Effector memory CD4-positive, alpha-beta T cell (primary cell): ENCODE measurements at regions not wholly inside any gene's neighbourhood (a gene's known extent, or its start where the extent isn't known, plus 50 kb on each side); places are given as distances from the start of the nearest gene placed in this dataset.
"Not testable (repeated sequence)": the region's sequence is repeated elsewhere in the genome, so short reads cannot be mapped to it uniquely, and the experiment has no call there.

ENCODE experiments used
- DNase-seq, 3 donors: peaks; one replicate each; pipeline ENCODE4 v3.0.0-alpha.2; 2020
- H3K27ac ChIP-seq: 2 replicates; pipeline ENCODE4 v1.7.0; 2013; ENCODE audit warnings: mild to moderate bottlenecking, low read length, moderate library complexity; ENCODE audit not compliant: insufficient read depth, poor library complexity, severe bottlenecking
- H3K27me3 ChIP-seq: replicated peaks from 2 replicates; pipeline ENCODE4 v1.7.0; 2013; ENCODE audit warnings: mild to moderate bottlenecking, low read length; ENCODE audit not compliant: insufficient read depth, control insufficient read depth, poor library complexity, severe bottlenecking
- H3K36me3 ChIP-seq: 2 replicates; pipeline ENCODE4 v1.7.0; 2013; ENCODE audit warnings: mild to moderate bottlenecking, low read length, moderate library complexity; ENCODE audit not compliant: control insufficient read depth, insufficient read depth
- H3K4me1 ChIP-seq: 2 replicates; pipeline ENCODE4 v1.7.0; 2013; ENCODE audit warnings: low read length, mild to moderate bottlenecking; ENCODE audit not compliant: control insufficient read depth, insufficient read depth, poor library complexity, severe bottlenecking
- H3K4me3 ChIP-seq: 2 replicates; pipeline ENCODE4 v1.7.0; 2013; ENCODE audit warnings: low read length, low read depth, mild to moderate bottlenecking; ENCODE audit not compliant: insufficient read depth, poor library complexity, severe bottlenecking
- H3K9me3 ChIP-seq: 2 replicates; pipeline ENCODE4 v1.7.0; 2013; ENCODE audit warnings: mild to moderate bottlenecking, low read length, moderate library complexity; ENCODE audit not compliant: control insufficient read depth

- H3K27ac ChIP-seq, H3K4me1 ChIP-seq, H3K36me3 ChIP-seq, H3K27me3 ChIP-seq, DNase-seq, H3K4me3 ChIP-seq, H3K9me3 ChIP-seq: not testable (repeated sequence)
Observed at GRCh38 chr4:118442115-118442837, 89.5 kb upstream of the PRSS12 start.

GRCh38 chr4:118447397-118447796 is 94.6 kb upstream of the PRSS12 start:
- H3K27me3 ChIP-seq, DNase-seq, H3K9me3 ChIP-seq, H3K4me3 ChIP-seq, H3K36me3 ChIP-seq, H3K27ac ChIP-seq, H3K4me1 ChIP-seq: not testable (repeated sequence)

DNA sequence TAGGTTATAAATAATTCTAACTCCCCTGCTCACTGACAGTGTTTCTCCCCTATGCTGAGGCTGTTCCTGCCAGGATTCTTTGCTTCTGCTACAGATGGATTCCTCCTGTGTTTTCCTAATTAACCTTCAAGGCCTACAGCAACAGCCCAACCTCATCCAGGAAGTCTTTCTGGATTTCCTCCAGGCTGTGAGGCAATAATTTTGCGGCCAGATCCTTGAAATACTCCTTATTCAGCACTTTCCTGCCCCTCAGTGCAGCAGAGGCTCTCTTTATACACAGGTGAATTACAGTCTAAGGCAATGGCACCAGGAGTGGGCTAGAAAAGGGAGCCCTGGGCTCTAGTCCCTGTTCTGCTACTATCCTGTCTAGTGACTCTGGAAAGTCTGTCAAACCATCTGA is 102.1 kb upstream of the PRSS12 start:
- not testable (repeated sequence) for H3K4me3 ChIP-seq, H3K27me3 ChIP-seq, H3K9me3 ChIP-seq, H3K27ac ChIP-seq, H3K36me3 ChIP-seq, H3K4me1 ChIP-seq, DNase-seq

GRCh38 chr4:118461435-118461834 is 108.6 kb upstream of the PRSS12 start:
- not testable (repeated sequence) for H3K4me3 ChIP-seq, H3K27me3 ChIP-seq, H3K27ac ChIP-seq, H3K36me3 ChIP-seq, H3K9me3 ChIP-seq, H3K4me1 ChIP-seq, DNase-seq

DNA sequence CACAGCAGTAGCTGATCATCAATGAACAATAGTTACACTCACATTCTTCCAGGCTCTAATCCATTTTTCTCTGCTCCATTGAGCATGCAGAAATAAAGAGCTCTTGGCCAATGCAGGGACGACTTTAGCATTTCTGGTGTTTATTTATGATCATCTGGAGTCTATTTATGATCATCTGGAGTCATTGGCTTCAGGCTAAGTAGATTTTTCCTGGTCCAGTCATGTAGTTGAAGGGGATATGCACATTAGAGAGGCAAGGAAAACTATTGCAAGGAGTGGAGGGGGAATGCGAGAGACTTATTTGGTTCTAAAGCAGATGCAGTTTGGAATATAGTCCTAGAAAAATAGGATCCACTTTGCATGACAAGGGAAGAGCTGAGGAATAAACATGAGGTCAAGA is 113.0 kb upstream of the PRSS12 start:
- H3K36me3 ChIP-seq, H3K27ac ChIP-seq, DNase-seq, H3K4me1 ChIP-seq, H3K4me3 ChIP-seq, H3K27me3 ChIP-seq, H3K9me3 ChIP-seq: not testable (repeated sequence)

DNA sequence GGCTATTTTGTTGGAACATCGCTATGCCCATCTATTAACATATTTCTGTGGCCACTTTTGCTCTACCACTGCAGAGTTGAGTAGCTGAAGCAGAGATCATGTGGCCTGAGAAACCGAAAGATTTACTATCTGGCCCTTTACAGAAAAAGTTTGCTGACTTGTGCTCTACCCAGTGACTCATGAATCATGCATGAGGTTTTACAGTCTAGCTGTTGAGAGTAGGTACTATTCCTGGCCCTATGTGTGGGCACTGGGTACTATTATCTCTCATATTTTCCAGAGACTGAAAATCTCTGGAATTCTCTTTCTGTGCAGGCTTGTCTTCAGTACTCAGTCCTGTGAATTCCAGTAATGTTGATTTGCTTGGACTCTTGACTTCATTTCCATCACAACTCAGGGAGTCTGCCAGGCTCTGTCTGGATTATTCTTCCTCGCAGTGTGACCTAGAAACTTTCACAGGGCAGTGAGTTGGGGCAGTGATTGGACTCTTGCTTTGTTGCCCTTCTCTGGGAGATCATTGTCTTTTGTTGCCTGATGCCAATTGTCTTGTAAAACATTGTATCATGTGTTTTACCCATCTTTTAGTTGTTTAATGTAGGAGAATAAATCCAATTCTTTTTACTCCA is 121.3 kb upstream of the PRSS12 start:
- DNase-seq, H3K4me3 ChIP-seq, H3K27me3 ChIP-seq, H3K4me1 ChIP-seq, H3K27ac ChIP-seq, H3K36me3 ChIP-seq, H3K9me3 ChIP-seq: not testable (repeated sequence)

- H3K27me3 ChIP-seq, H3K4me3 ChIP-seq, H3K9me3 ChIP-seq, H3K4me1 ChIP-seq, H3K27ac ChIP-seq, DNase-seq, H3K36me3 ChIP-seq: not testable (repeated sequence)
Observed at GRCh38 chr4:118474771-118475170, 122.0 kb upstream of the PRSS12 start.

- H3K36me3 ChIP-seq, H3K27ac ChIP-seq, H3K9me3 ChIP-seq, H3K4me3 ChIP-seq, H3K27me3 ChIP-seq, DNase-seq, H3K4me1 ChIP-seq: not testable (repeated sequence)
Observed at GRCh38 chr4:118475901-118476300, 123.1 kb upstream of the PRSS12 start.

- not testable (repeated sequence) for H3K4me3 ChIP-seq, H3K9me3 ChIP-seq, H3K36me3 ChIP-seq, H3K4me1 ChIP-seq, H3K27me3 ChIP-seq, H3K27ac ChIP-seq, DNase-seq
Observed at GRCh38 chr4:118477826-118478225, 125.0 kb upstream of the PRSS12 start.

GRCh38 chr4:118485801-118486314 is 133.1 kb upstream of the PRSS12 start:
- H3K27me3 ChIP-seq, H3K36me3 ChIP-seq, H3K4me1 ChIP-seq, DNase-seq, H3K9me3 ChIP-seq, H3K27ac ChIP-seq, H3K4me3 ChIP-seq: not testable (repeated sequence)
